ENCODE measurements at regions not wholly inside any gene's neighbourhood (a gene's known extent, or its start where the extent isn't known, plus 50 kb on each side); places are given as distances from the start of the nearest gene placed in this dataset.

DNA sequence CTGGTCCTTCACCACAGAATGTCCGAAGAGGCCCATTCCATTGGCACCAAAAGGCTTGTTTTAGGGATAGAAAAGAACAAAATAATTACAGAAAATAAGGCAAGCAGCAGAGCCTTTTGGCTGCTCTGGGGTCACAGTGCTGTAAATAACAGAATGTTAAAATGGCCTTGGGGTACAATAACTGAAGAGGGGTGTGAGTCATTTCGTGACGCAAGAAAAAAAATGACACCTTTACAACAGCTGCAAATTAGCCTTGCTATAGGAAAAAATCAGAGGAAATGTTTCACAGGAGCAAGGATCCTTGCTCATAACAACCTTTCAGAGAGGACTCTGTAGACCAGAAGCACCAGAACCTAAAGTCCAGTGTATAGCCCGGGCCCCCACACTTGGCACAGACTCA lies 483.4 kb downstream of the OMA1 start:
- no peak for TF ChIP-seq POLR2A (IDR thresholded peaks at IDR 0.05)
- TF ChIP-seq, protein P1, sequence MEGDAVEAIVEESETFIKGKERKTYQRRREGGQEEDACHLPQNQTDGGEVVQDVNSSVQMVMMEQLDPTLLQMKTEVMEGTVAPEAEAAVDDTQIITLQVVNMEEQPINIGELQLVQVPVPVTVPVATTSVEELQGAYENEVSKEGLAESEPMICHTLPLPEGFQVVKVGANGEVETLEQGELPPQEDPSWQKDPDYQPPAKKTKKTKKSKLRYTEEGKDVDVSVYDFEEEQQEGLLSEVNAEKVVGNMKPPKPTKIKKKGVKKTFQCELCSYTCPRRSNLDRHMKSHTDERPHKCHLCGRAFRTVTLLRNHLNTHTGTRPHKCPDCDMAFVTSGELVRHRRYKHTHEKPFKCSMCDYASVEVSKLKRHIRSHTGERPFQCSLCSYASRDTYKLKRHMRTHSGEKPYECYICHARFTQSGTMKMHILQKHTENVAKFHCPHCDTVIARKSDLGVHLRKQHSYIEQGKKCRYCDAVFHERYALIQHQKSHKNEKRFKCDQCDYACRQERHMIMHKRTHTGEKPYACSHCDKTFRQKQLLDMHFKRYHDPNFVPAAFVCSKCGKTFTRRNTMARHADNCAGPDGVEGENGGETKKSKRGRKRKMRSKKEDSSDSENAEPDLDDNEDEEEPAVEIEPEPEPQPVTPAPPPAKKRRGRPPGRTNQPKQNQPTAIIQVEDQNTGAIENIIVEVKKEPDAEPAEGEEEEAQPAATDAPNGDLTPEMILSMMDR (IDR thresholded peaks at IDR 0.05): no peak

Measured in body of pancreas (tissue), 4 donors.